Urothelium cell line (cell line): ENCODE measurements at regions not wholly inside any gene's neighbourhood (a gene's known extent, or its start where the extent isn't known, plus 50 kb on each side); places are given as distances from the start of the nearest gene placed in this dataset.
"Not testable (repeated sequence)": the region's sequence is repeated elsewhere in the genome, so short reads cannot be mapped to it uniquely, and the experiment has no call there.

Source experiments
- DNase-seq: peaks from one replicate; pipeline ENCODE4 v3.0.0; 2011; ENCODE audit warnings: low spot score, mixed read lengths
- FAIRE-seq: peaks from 2 replicates; lab custom pipeline; 2011; peaks lifted over from hg19 to GRCh38; lab: Jason Lieb, UNC

DNA sequence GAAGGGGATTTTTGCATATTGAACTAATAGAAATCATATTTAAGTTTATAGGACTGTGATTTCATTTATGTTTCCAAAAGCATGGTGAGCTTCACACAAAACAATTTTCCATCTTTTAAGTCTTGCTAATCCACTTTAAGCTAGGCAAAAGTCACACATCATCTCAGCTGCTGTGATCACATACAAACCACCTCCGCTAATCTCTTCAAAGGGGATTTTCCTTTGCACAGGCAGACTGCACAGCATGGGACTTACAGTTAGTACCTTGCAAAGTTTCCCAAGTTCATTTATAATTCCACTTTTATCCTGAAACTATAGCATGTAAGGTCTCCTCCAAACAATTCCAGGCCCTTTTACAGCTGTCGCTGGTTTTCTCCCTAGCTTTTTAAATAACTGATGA lies 225.1 kb upstream of the CNTN3 start:
- no peak for DNase-seq
- FAIRE-seq = no peak

DNA sequence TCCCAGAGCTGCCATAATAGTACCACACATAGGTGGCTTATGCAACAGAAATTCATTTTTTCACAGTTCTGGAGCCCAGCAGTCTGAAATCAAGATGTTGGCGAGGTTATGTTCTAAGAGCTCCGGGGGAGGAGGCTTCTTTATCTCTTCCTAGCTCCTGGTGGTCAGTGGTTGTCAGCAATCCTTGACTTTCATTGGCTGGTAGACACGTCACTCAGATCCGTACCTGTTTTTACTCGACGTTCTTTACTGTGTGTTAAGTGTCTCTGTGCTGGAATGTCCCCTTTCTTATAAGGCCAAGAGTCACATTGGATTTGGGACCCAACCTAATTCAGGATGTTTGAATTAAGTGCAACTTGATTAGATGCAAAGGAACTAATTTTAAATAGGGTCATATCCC lies 218.5 kb upstream of the CNTN3 start:
- no peak for FAIRE-seq
- DNase-seq = no peak

DNA sequence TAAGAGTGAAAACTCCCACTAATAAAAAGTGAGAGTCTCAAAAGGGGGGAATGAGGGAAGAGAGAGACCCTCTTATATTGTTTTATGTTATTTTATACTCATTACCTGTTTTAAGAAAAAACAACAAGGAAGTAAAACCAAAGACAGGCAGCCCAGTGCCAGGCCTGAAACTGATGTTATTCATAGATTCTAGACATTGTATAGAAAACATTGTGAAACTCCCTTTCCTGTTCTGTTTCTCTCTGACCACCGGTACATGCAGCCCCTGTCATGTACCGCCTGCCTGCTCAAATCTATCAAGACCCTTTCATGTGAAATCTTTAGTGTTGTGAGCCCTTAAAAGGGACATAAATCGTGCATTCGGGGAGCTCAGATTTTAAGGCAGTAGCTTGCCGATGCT lies 216.4 kb upstream of the CNTN3 start:
- FAIRE-seq, DNase-seq: not testable (repeated sequence)

DNA sequence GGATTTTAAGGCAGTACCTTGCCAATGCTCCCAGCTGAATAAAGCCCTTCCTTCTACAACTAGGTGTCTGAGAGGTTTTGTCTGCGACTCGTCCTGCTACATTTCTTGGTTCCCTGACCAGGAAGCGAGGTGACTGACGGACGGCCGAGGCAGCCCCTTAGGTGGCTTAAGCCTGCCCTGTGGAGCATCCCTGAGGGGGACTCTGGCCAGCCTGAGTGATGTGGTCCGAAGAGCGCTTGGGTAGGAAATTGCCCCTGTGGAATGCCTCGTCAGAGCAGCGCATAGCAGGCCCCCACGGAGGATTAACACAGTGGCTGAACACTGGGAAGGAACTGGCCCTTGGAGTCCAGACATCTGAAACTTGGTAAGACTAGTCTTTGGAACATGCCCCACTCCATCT lies 210.9 kb upstream of the CNTN3 start:
- DNase-seq, FAIRE-seq: not testable (repeated sequence)

DNA sequence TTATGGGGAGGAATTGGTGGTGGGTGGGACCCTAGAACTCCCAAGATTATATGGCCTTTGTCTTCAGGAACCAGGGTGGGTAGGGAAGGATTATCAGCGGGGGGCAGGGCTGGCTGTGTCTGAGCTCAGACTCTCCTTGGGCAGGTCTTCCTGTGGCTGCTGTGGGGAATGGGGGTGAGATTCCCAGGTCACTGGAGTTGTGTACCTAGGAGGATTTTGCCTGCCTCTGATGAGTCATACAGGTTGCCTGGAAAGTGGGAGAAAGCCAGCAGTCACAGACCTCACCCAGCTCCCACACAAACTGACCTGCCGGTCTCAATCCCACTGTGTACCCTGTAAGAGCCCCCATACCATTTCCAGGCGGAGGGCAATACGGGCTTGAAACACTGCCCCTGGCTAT lies 209.9 kb upstream of the CNTN3 start:
- FAIRE-seq (no peak), DNase-seq (no peak)

DNA sequence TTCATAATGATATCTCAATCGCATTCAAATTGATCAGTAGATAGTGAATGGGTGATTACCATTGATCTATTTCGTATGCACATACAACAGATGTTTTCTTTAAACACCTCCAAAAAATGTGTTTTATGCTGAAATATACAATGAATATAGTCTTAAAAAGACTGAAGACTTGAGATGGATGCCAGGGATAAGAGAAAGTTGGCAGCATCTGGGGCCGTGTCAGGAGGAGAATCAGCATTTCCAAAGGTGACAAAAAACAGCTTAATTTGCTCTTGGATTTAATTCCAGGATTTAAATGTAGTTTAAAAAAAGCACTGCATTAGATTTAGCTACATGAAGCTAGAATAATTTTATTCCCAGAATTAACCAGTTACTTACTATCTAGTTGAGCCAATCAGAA lies 199.7 kb upstream of the CNTN3 start:
- DNase-seq = no peak
- FAIRE-seq = no peak

DNA sequence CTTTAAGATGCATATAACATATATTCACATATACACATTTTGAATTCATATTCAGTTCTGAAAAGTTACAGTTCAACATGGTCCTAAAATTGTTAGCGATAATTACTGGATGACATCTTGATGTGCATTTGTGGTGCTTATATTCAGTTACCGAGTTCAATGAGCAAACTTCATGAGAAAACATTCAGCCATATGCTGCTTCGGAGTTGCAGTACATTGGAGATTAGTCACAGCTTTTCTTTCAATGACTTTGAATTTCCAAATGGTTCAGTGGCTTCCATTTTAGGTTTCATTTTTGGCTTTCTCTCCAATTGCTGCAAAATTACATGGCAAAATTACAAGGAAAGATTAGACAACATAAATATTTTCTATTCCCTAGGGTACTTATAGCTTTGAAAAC lies 198.3 kb upstream of the CNTN3 start:
- DNase-seq (no peak), FAIRE-seq (no peak)

DNA sequence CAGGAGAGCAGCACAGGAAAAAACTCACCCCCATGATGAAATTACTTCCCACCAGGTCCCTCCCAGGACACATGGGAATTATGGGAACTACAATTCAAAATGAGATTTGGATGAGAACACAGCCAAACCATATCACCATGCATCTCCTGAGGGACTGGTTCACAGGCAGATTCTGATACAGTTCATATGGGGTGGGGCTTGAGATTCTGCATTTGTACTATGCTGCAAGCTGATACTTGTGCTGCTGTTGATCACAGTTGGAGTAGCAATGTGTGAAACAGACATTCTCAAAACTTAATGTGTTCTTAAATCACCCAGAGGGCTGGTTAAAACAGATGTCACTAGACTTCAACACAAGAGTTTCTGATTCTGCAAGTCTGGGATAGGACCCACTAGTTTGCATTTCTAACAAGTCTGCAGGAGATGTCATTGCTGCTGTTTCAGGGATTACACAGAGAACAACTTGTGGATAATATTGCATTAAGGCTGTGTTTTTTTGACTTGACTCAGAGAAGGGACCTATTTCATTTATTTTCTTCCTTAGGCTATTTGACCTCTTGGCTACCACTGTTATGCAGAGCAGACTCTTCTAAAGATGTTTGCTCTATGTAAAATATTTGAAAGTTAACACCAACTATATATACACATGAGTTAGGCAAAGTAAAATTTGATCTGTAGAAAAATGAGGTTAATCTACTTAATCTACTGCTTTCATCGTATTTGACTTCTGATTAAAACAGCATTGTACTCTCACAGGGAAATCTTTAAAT lies 194.2 kb upstream of the CNTN3 start:
- FAIRE-seq = no peak
- no peak for DNase-seq

DNA sequence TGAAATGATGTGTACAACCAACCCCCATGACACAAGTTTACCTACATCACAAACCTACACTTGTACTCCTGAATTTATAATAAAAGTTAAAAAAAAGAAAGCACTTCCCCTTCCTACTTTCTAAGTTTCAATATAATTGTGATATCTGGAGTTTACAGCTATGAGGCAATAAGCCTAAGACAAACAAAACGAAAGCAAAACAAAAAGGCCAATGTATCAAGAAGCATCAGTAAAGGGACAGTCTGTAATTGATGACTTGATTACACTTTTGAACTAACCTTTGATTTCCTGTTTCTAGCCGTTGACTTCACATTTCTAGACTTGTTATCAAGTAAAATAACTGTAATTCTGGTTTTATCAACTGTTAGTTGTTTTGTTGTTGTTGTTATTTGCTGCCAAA lies 187.5 kb upstream of the CNTN3 start:
- no peak for DNase-seq
- FAIRE-seq = no peak

DNA sequence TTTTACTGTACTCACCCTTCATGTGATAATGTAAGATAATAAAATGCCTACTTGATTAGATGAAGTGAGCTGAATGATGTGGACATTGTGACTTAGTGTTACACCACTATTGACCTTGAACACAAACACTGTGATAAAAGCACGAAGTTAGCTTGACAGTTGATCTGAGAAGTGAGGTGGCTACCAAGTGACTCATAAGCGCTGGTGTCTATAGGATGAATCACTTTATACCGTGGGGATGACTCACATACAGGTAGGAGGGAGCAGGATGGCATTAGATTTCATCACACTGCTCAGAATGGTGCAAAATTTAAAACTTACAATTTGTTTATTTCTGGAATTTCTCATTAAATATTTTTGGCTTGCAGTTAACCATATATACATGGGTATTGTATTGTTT lies 174.7 kb upstream of the CNTN3 start:
- no peak for DNase-seq
- no peak for FAIRE-seq

DNA sequence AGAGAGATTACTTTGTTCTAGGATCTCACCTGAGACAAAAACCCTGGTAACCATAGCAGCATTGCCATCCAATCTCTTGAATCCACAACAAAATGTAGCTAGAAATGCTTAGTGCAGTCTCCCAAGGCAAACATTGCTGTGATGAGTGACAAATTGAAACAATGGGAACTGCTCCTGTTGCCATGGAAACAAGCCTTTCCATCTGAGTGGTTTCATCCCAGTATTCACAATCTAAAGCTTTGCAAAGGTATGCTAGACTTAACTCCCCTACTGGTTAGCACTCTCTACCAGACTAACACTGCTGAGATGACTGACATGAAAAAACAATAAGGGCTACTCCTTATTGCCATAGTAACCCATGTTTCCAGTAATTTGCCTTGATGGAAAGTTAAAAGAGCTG lies 172.6 kb upstream of the CNTN3 start:
- no peak for FAIRE-seq
- no peak for DNase-seq

DNA sequence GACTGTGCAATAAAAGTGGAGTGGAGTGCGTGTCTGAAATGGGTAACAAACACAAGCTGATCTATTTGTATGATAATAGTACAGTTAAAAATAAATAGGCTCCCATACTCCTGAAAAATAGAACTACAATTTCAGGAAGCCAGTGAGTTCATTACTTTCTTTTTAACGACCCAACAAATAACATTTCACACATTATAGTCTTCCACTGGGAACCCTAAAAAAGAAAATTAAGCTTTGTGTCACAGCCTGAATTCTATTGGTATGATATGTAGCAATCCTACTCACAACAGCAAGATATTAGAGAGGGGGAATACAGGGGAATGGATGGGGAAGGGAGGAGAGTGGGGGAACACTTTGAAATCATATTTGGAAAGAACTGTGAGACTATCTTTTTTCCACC lies 156.9 kb upstream of the CNTN3 start:
- DNase-seq (no peak), FAIRE-seq (no peak)

DNA sequence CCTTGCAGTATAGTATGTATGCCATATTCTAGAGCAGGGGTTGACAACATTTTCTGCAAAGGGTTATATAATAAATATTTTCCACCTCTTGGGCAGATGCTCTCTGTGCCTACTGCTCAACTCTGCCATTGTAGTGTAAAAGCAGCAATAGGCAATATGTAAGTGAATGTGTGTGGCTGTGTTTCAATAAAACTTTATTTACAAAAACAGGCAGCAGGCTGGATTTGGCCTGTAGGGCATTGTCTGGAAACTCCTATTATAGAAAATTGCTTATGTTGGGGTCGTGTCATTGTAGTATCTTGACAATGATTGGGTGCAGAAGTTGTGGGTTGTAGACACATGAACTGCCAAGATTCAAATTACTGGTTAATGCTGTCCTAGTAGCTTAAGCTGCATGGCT lies 153.6 kb upstream of the CNTN3 start:
- DNase-seq (no peak), FAIRE-seq (no peak)

DNA sequence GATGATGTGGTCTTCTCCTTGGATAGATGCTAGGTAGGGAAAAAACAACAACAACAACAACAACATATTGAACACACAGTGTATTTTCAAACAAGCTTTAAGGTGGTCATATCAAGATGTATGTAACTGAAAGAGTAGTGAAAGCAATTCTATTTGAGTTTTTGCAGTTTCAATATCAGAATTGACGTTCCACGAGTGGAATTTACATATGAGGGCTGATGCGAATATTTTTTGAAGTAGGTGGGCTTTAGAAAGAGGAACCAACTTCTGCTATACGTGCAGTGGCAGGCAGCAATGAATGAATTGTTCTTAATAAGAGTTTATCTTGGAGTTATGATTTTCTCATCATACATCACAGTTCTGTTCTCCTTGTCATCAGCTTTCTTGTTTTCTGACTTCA lies 151.9 kb upstream of the CNTN3 start:
- FAIRE-seq (no peak), DNase-seq (no peak)

DNA sequence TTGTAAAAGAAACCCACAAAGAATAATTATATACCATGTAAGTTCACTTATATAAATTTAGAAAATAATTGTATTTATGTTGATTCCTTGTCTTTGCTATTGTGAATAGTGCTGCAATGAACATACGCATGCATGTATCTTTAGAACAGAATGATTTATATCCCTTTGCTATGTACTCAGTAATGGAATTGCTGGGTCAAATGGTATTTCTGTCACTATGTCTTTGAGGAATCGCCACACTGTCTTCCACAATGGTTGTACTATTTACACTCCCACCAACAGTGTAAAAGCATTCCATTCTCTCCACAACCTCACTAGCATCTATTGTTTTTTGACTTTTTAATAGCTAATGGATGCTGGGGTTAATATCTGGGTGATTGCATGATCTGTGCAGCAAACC lies 149.4 kb upstream of the CNTN3 start:
- FAIRE-seq (no peak), DNase-seq (no peak)

DNA sequence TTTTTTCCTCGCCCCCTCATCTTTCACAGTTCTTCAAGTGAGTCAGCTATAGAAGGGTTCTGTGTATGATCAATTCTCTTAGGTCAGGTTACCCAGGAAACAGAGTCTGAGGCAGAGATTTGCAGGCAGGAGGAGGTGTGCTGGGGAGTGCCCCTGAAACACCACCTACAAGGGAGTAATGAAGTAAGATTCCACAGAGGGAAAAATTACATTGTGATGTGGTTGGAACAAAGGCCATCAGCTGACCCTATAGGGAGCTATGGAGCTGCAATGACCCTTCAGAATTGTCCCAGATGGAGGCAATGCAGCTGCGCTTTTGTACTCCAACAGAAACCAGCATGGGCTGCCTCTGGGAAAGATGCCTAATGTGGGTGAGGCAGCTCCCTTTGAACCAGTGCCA lies 142.2 kb upstream of the CNTN3 start:
- FAIRE-seq (no peak), DNase-seq (no peak)

DNA sequence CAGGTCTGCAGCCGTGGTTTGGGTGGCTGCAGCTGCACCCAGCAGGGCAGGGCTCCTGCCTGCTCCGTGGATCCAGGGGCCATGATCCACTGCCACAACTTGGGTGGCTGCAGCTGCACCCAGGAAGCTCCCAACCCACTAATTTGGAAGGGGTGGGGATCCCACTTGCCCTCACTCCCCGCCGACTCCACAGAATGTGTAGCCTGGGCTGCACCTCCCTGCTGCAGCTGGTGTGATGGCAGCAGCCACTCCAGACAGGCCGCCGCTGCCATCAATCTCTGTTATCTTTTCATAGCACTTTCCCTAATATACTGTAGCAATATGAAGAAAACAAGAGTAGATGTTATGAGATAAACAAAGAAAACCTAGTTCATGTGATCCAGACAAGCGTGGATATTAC lies 137.8 kb upstream of the CNTN3 start:
- DNase-seq (no peak), FAIRE-seq (no peak)

DNA sequence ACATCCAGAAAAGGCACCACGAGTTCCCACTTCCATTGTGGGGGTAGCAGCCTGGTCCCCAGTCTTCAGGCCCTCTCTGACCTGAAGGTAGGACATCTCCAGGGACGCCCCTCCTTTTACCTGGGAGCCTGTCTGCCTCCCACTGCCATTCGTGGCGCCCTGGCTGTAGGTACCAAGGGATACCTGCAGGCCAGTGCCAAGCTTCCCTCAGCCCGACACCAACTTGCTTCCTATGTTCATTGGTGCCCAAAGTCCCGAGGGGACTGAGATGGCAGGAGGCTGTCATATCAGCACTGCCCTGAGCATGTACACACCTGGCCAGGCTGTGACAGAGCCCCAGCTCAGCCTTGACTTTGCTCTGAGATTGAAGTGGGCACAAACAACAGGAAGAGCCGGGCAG lies 137.3 kb upstream of the CNTN3 start:
- DNase-seq (no peak), FAIRE-seq (no peak)

DNA sequence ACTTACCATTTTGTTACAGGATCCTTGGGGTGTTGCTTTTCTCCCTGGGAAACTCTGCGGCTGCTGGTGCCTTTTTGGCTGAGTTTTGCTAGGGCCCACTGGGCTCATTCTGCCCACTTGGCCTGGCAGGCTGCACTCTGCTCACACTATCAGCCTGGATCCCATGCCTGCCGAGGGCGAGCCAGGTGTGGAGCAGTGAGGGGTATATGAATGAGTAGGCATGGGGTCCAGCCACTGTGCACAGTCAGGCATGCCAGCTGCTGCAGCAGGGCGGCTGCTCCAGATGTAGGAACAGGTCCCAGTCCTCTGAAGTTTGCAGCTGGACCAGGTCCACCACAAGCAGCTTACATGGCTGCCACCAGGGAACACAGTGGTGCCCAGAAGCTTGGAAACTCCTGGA lies 136.4 kb upstream of the CNTN3 start:
- DNase-seq (no peak), FAIRE-seq (no peak)

DNA sequence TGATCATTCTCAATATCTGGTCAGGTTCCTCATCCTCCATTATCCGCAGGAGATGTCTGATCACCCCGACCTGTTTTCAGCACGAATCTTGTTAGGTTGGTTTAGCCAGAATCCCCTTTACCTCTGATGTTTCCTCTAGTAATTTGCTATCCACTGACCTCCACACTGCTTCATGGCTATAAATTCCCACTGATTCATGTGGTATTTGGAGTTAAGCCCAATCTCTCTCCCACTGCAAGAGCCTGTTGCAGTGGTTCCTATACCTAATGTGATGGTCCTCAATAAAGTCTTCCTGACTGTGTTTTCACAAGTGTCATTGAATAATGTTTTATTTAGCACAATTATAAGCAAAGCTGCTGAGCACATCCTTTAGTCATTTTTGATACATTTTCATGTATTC lies 124.8 kb upstream of the CNTN3 start:
- FAIRE-seq (no peak), DNase-seq (no peak)

DNA sequence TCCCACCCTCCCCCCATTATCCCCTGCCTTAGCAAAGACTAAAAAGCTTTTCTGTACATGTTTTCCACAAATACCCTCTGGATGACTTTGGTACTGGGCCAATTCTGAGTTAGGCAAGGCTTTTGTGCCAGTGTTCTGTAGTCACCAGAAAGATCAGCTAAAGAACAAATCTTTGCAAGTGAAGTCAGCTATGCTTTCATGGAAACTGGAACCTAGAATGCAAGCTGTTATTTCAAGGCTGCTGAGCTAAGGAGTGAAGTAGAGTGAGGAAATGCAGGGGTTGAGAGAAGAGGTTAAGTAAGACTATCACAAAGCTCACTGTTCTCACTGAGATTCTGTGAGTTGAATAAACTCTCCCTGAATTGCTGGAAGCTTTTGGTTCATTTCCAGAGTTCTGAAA lies 107.8 kb upstream of the CNTN3 start:
- no peak for FAIRE-seq
- DNase-seq = no peak

DNA sequence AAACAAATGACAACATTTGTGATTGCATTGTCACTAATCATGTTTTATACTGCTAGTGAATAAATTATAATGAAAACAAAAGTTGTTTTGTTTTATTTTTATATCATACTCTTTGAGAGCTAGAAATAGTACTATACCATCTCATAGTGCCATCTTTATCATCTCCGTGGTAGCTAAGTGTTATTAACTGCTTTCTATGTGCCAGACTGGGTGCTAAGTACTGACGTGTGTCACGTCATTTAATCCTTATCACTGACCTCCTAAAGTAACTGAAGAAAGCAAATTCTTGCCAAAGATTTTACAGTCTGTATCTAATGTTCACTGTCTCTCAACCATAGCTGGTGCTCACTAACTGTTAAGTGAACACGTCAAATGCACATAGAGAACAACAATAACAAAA lies 99.5 kb upstream of the CNTN3 start:
- FAIRE-seq (no peak), DNase-seq (no peak)

DNA sequence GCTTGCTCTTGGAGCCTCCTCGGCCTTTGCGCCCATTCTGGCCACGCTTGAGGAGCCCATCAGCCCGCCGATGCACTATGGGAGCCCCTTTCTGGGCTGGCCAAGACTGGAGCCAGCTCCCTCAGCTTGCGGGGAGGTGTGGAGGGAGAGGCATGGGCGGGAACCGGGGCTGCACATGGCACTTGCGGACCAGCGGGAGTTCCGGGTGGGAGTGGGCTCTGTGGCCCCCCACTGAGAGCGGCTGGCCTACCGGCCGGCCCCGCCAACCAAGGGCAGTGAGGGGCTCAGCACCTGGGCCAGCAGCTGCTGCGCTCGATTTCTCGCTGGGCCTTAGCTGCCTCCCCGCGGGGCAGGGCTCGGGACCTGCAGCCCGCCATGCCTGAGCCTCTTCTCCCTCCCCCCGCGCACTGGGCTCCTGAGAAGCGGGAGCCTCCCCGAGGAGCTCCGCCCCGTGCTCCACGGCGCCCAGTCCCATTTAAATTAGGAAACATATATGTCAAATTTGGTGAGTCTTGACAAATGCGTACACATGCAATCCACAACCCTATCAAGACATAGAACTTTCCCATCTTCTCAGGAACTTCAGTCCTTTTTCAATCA lies 97.6 kb upstream of the CNTN3 start:
- FAIRE-seq (no peak), DNase-seq (no peak)
